ENCODE measurements at regions not wholly inside any gene's neighbourhood (a gene's known extent, or its start where the extent isn't known, plus 50 kb on each side); places are given as distances from the start of the nearest gene placed in this dataset.

DNA sequence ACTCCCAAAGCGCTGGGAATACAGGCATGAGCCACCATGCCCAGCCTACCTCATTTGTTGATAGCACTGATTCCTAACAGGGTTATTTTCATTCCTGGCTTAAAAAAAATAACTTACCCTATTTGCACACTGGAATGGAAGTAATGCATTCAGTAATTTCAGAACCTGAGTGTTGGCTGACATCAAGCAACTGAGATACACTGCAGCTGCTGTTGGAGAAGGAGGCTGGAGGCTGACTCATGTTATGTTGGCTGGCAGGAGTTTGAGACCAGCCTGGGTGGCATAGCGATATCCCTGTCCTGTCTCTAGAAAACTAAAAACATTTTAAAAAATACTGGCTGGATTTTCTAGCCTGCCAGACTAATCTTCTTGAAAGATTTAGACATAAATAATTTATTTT, 385.1 kb upstream of the MEX3C start:
- H3K4me1 Mint-ChIP-seq (ENCODE audit: low read depth): no peaks in the 10 kb centered on the region
- H3K27me3 Mint-ChIP-seq (ENCODE audit: low read depth): no peaks in the 10 kb centered on the region
- DNase-seq: no peak
- H3K27ac Mint-ChIP-seq: no peak overlapping the region
- no peaks in the 10 kb centered on the region for H3K36me3 Mint-ChIP-seq (ENCODE audit: low read depth)
- H3K4me3 Mint-ChIP-seq: no peak overlapping the region
- intact Hi-C loops (cut with micrococcal nuclease): no loop called here
- H3K9me3 Mint-ChIP-seq: no peaks in the 10 kb centered on the region
- CTCF ChIA-PET: no interaction called here

DNA sequence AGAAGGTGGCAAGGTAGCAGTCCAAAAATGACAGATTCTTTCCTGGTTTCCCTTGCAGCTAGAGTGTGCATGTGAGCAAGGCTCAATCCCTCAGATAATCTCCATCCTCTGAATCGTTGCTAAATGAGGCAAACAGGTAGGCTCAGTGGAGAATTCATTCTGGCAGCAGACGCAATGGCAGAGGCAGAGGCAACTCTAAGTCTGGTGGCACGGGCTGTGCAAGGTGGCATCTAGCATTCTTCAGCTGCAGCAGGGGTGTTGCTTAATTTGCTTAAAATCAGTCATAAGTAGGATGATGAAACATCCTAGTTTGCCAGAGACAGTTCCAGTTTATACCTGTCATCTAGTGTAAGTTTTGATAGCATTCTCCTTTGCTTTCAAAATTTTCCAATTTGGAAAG, 391.1 kb upstream of the MEX3C start:
- CTCF ChIA-PET: no interaction called here
- no peak for DNase-seq
- intact Hi-C loops (cut with micrococcal nuclease): no loop called here
- H3K4me1 Mint-ChIP-seq (ENCODE audit: low read depth): no peaks in the 10 kb centered on the region
- H3K36me3 Mint-ChIP-seq (ENCODE audit: low read depth): no peaks in the 10 kb centered on the region
- H3K9me3 Mint-ChIP-seq: no peaks in the 10 kb centered on the region
- H3K27ac Mint-ChIP-seq: no peak overlapping the region
- no peak overlapping the region for H3K4me3 Mint-ChIP-seq
- H3K27me3 Mint-ChIP-seq (ENCODE audit: low read depth): peaks cover 2% of the 10 kb centered on the region

DNA sequence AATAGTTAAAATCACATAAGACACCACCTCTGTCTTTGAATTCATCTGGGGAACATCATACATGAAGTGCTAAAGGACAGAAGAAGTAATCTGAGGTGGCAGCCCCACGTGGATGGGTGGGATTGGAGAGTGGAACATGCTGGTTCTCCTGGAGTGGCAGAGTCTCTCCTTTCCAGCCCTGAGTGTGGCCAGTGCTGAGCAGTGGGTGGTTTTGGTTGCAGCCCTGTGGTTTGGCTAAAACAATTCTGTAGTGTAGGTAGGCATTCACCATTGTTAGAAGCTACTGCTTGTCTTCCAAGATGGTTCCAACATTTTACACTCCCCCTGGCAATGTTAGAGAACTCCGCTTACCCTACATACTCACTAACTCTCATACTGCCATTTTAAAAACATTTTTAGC, 396.4 kb upstream of the MEX3C start:
- CTCF ChIA-PET: no interaction called here
- Mint-ChIP-seq H3K27me3 (ENCODE audit: low read depth) (peaks cover 6% of the 10 kb centered on the region), H3K27ac (no peak overlapping the region), H3K36me3 (ENCODE audit: low read depth) (no peaks in the 10 kb centered on the region), H3K4me1 (ENCODE audit: low read depth) (no peaks in the 10 kb centered on the region), H3K9me3 (peaks cover 13% of the 10 kb centered on the region), H3K4me3 (no peak overlapping the region)
- intact Hi-C loops (cut with micrococcal nuclease): no loop called here
- no peak for DNase-seq

DNA sequence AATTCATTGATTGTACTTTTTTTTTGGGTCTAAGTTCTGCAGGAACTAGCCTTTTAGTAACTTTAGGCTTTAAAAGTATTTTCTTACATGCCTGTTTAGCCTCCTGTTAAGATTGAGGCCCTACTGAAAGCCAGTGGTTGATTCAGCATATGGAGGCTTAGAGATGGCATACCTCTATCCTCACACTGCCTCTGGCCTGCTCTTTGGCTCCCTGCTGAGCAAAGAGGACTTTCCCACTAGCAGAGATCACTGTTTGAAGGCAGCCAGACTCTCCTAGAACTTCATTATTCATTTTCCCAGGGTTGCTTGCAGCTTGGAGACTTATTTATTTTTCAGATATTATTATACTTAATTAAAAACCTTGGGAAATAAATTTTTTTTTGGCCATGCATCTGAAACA, 405.6 kb upstream of the MEX3C start:
- CTCF ChIA-PET: interaction anchor here (0.7 kb wide), 1 partner anchor 325 kb away, joined by 3 read pairs; no protein-coding TSS in a partner anchor
- Mint-ChIP-seq H3K4me1 (ENCODE audit: low read depth) (no peaks in the 10 kb centered on the region), H3K4me3 (no peak overlapping the region), H3K27ac (no peak overlapping the region), H3K9me3 (peaks cover 12% of the 10 kb centered on the region), H3K27me3 (ENCODE audit: low read depth) (no peaks in the 10 kb centered on the region), H3K36me3 (ENCODE audit: low read depth) (no peaks in the 10 kb centered on the region)
- intact Hi-C loops (cut with micrococcal nuclease): no loop called here
- no peak for DNase-seq

DNA sequence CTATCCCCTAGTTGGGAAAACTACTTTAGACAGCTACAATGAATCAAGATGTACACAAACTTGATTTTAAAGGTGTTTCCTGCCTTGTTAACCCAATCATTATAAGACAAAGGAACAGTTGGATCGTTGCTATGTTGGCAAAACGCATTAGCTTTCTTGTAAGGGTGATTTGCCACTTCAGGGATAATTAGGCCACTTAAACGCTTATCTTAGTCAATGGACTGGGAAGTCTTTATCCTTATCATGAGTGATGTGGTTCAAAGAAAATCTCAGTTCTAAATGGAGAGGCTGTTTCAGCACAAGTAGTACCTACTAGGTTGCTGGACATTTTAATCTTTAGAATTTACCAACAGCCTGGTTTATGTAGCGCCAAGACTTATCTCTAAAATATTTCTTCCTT, 406.1 kb upstream of the MEX3C start:
- Mint-ChIP-seq H3K27ac (no peak overlapping the region), H3K4me1 (ENCODE audit: low read depth) (no peaks in the 10 kb centered on the region), H3K27me3 (ENCODE audit: low read depth) (no peaks in the 10 kb centered on the region), H3K36me3 (ENCODE audit: low read depth) (no peaks in the 10 kb centered on the region), H3K9me3 (peaks cover 8% of the 10 kb centered on the region), H3K4me3 (no peak overlapping the region)
- DNase-seq: no peak
- intact Hi-C loops (cut with micrococcal nuclease): no loop called here
- CTCF ChIA-PET: interaction anchor here (0.7 kb wide), 1 partner anchor 1325 kb away, joined by 3 read pairs; no protein-coding TSS in a partner anchor

DNA sequence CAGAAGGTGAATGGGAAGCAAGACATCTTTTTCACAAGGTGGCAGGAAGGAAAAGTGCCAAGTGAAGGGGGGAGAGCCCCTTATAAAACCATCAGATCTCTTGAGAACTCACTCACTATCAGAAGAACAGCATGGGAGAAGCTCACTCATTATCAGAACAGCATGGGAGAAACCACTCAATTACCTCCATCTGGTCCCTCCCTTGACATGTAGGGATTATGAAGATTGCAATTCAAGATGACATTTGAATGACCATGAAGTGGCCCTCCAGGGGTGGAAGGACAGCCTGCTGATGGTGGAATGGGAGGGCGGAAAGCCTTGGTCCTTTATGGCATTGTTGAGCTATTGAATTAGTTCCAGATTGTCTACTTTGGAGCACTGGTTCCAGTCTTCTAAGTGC, 413.0 kb upstream of the MEX3C start:
- Mint-ChIP-seq H3K9me3 (peaks cover 3% of the 10 kb centered on the region), H3K27me3 (ENCODE audit: low read depth) (peaks cover 4% of the 10 kb centered on the region), H3K27ac (no peak overlapping the region), H3K36me3 (ENCODE audit: low read depth) (no peaks in the 10 kb centered on the region), H3K4me1 (ENCODE audit: low read depth) (no peaks in the 10 kb centered on the region), H3K4me3 (no peak overlapping the region)
- CTCF ChIA-PET: interaction anchor here (0.9 kb wide), 1 partner anchor 56 kb away, joined by 4 read pairs; no protein-coding TSS in a partner anchor
- DNase-seq: no peak
- intact Hi-C loops (cut with micrococcal nuclease): no loop called here

DNA sequence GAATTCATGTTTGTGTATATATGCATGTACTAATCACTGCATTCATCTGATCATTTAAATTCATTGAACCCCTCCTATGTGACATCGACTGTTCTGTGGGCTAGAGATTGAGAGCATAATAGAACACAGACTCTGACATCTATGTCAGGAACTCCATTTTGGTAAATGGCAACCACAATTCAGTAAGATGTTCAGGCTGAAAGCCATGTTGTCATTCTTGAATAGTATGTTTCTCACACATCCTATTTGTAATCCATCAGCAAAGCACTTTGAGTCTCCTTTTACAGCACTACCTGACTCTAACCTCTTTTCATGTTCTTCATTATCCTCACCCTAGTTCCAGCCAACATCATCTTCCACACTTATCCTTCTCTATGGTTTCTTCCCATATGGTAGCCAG, 413.8 kb upstream of the MEX3C start:
- Mint-ChIP-seq H3K4me3 (no peak overlapping the region), H3K36me3 (ENCODE audit: low read depth) (no peaks in the 10 kb centered on the region), H3K27ac (no peak overlapping the region), H3K4me1 (ENCODE audit: low read depth) (no peaks in the 10 kb centered on the region), H3K27me3 (ENCODE audit: low read depth) (peaks cover 6% of the 10 kb centered on the region), H3K9me3 (peaks cover 3% of the 10 kb centered on the region)
- DNase-seq: no peak
- intact Hi-C loops (cut with micrococcal nuclease): no loop called here
- CTCF ChIA-PET: interaction anchor here (0.6 kb wide), 1 partner anchor 556 kb away, joined by 3 read pairs; no protein-coding TSS in a partner anchor

DNA sequence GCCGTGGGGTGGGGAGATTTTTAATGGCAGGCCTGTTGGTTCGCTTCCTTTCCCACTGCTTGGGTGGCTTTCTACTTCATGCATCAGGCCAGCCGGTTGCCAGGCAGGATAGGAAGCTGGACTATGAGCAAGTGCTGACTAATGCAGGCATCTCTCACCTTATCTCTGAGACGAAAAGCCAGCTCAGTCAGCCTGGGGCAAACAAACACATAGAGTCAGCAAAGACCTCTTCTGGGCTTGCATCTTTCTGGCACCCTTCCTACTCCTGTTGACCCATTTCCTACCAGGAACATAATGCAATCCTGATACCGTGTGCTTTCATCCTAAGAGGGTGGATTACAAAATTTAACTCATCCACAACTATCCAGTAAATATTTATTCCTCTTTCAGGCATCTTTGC, 416.6 kb upstream of the MEX3C start:
- intact Hi-C loops (cut with micrococcal nuclease): no loop called here
- DNase-seq: no peak
- Mint-ChIP-seq H3K4me1 (ENCODE audit: low read depth) (no peaks in the 10 kb centered on the region), H3K36me3 (ENCODE audit: low read depth) (no peaks in the 10 kb centered on the region), H3K9me3 (no peaks in the 10 kb centered on the region), H3K27ac (no peak overlapping the region), H3K27me3 (ENCODE audit: low read depth) (peaks cover 6% of the 10 kb centered on the region), H3K4me3 (no peak overlapping the region)
- CTCF ChIA-PET: no interaction called here

DNA sequence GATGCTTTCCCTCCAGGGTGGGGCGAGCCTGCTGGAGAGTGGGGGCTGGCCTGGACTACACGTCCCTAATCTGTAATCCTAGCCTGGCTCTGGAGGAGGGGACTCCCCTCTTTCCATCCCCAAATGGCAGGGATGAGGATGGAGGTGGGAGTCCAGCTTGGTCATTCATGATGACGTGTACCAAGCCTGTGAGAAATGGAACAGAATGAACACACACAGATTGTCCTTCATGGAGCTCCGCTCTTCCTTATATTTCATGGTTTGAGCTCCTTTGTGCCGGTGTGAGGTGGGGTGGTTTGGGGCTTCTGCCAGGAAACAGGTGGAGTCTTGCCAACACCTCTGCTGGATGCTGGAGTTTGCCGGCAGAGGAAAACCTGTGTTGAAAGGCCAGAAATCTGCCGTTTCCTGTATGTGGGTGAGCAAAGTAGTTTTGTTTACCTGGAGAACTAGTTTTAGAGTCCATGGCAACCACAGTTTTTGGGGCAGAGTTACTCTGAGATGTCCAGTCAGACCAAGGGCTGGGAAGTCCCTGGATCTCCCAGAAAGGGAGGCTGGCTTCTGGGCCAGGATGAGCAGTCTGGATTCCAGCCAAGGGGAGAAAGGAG, 417.6 kb upstream of the MEX3C start:
- Mint-ChIP-seq H3K4me1 (ENCODE audit: low read depth) (no peaks in the 10 kb centered on the region), H3K36me3 (ENCODE audit: low read depth) (no peaks in the 10 kb centered on the region), H3K4me3 (no peak overlapping the region), H3K27ac (no peak overlapping the region), H3K27me3 (ENCODE audit: low read depth) (peaks cover 6% of the 10 kb centered on the region), H3K9me3 (no peaks in the 10 kb centered on the region)
- no peak for DNase-seq
- intact Hi-C loops (cut with micrococcal nuclease): no loop called here
- CTCF ChIA-PET: no interaction called here

DNA sequence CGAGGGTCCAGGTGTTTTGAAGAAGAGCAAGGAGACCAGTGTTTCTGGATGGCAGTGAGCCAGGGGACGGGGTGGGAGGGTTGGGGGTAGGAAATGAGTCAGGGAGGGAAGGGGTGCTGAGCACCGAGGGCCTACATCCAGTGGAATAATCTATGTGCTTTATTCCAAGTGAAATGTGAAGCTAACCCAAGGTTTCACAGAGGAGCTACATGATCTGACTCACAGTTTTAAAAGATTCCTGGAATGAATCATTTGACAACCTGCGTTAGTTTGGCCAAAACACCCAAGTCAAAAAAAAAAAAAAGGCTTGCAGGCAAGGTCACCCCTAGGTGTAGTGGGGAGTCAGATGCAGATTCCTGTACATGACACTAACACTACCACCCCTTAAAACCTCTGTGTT, 419.7 kb upstream of the MEX3C start:
- H3K4me1 Mint-ChIP-seq (ENCODE audit: low read depth): no peaks in the 10 kb centered on the region
- no peaks in the 10 kb centered on the region for H3K36me3 Mint-ChIP-seq (ENCODE audit: low read depth)
- H3K27ac Mint-ChIP-seq: no peak overlapping the region
- H3K4me3 Mint-ChIP-seq: no peak overlapping the region
- CTCF ChIA-PET: no interaction called here
- DNase-seq: no peak
- peaks cover 18% of the 10 kb centered on the region for H3K27me3 Mint-ChIP-seq (ENCODE audit: low read depth)
- no peaks in the 10 kb centered on the region for H3K9me3 Mint-ChIP-seq
- intact Hi-C loops (cut with micrococcal nuclease): no loop called here

DNA sequence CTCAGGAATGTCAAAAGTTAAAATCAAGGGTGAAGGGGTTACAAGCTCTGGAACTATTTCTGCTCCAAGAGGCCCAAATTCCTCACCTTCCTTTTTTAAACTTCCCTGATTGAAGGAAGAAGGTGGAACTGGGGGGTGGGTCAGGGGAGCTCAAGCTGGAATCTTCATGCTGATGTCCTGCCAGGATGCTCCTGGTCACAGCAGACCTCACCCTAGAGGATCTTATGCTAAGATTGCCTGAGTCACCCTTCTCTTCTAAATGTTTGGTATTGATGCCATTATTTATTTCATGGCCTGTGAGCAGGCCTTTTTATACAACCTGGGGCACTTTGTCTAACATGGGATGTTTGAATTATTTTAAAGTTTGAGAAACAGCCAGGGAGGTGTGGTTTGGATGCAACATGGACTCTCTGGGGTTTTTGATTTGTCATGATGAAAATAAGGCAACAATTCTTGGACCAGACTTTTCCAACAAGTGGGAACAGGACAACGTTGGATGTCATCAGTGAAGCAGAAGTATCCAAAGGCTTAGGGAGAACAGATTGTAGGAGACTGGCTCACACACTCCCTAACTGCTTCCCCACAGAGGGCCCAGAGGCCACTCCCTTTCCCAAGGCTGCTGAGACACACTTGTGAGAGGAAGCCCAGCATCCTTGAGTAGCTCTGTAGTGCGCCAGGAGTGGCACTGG, 420.2 kb upstream of the MEX3C start:
- CTCF ChIA-PET: no interaction called here
- intact Hi-C loops (cut with micrococcal nuclease): no loop called here
- H3K27ac Mint-ChIP-seq: no peak overlapping the region
- H3K9me3 Mint-ChIP-seq: no peaks in the 10 kb centered on the region
- no peaks in the 10 kb centered on the region for H3K4me1 Mint-ChIP-seq (ENCODE audit: low read depth)
- H3K36me3 Mint-ChIP-seq (ENCODE audit: low read depth): no peaks in the 10 kb centered on the region
- no peak for DNase-seq
- H3K4me3 Mint-ChIP-seq: no peak overlapping the region
- peaks cover 19% of the 10 kb centered on the region for H3K27me3 Mint-ChIP-seq (ENCODE audit: low read depth)

DNA sequence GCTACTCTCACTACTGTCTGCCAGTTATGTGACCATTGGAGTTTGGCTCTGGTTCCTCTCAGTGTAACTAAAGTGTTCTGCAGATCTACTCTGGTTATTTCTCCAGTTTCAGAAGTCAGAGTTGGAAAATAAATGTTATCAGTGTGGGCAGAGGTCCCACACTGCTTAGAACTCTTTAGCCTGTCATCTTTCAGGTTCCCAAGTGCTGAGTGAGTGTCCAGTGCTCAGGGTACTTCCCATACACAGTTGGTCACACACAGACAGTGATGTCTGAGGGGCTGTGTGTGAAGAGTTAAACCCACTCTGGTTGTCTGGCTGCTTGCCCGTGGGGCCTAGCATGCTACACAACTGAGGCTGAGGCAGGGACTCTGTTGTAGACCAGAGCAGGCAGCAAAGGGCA, 421.8 kb upstream of the MEX3C start:
- no peak for DNase-seq
- H3K4me1 Mint-ChIP-seq (ENCODE audit: low read depth): no peaks in the 10 kb centered on the region
- H3K27me3 Mint-ChIP-seq (ENCODE audit: low read depth): peaks cover 19% of the 10 kb centered on the region
- CTCF ChIA-PET: no interaction called here
- no peak overlapping the region for H3K27ac Mint-ChIP-seq
- no peak overlapping the region for H3K4me3 Mint-ChIP-seq
- intact Hi-C loops (cut with micrococcal nuclease): no loop called here
- no peaks in the 10 kb centered on the region for H3K9me3 Mint-ChIP-seq
- H3K36me3 Mint-ChIP-seq (ENCODE audit: low read depth): no peaks in the 10 kb centered on the region

DNA sequence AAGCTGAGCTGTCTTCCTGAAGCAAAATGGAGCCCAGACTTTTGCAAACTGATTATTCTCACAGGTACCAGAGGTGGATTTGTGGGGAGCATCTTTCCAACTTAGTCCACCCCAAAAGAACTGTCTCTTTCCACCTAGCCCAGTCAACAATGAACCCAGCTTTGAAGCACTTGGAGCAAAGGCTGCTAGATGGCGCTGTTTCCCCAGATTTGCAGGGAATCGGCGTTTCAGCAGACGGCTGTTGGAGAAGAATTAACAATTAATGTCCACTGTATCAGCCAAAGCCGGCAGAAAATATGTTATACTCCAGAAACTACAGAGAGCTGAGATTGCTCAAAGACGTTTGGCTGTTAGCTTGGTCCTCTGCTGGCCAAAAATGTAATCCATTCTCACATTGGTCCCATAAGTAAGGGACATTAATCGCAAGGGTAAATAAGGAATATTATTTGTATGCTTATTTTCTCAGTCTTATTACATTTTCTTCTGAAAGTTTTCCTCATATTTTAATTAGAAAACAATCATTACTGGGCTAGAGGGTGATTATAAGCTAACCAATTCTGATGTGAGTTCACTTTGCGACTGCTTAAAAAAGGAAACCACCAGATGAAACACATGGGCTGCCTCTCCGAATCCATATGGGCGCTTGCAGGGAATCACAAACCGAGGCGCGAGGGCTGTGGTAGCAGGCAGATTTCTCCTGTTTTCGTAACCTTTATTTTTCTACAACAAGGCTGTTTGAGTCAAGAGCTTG, 423.8 kb upstream of the MEX3C start:
- peak; percentile 63 for DNase-seq
- Mint-ChIP-seq H3K9me3 (no peaks in the 10 kb centered on the region), H3K4me3 (no peak overlapping the region), H3K36me3 (ENCODE audit: low read depth) (no peaks in the 10 kb centered on the region), H3K27ac (no peak overlapping the region), H3K27me3 (ENCODE audit: low read depth) (peaks cover 21% of the 10 kb centered on the region), H3K4me1 (ENCODE audit: low read depth) (no peaks in the 10 kb centered on the region)
- intact Hi-C loops (cut with micrococcal nuclease): loop anchor here (2.0 kb wide), 1 partner anchor 668 kb away; no protein-coding TSS in a partner anchor
- CTCF ChIA-PET: interaction anchor here (1.4 to 2.3 kb wide), 2 partner anchors 9 to 20 kb away, joined by 4 to 8 read pairs; no protein-coding TSS in a partner anchor
